ENCODE measurements at regions not wholly inside any gene's neighbourhood (a gene's known extent, or its start where the extent isn't known, plus 50 kb on each side); places are given as distances from the start of the nearest gene placed in this dataset.

DNA sequence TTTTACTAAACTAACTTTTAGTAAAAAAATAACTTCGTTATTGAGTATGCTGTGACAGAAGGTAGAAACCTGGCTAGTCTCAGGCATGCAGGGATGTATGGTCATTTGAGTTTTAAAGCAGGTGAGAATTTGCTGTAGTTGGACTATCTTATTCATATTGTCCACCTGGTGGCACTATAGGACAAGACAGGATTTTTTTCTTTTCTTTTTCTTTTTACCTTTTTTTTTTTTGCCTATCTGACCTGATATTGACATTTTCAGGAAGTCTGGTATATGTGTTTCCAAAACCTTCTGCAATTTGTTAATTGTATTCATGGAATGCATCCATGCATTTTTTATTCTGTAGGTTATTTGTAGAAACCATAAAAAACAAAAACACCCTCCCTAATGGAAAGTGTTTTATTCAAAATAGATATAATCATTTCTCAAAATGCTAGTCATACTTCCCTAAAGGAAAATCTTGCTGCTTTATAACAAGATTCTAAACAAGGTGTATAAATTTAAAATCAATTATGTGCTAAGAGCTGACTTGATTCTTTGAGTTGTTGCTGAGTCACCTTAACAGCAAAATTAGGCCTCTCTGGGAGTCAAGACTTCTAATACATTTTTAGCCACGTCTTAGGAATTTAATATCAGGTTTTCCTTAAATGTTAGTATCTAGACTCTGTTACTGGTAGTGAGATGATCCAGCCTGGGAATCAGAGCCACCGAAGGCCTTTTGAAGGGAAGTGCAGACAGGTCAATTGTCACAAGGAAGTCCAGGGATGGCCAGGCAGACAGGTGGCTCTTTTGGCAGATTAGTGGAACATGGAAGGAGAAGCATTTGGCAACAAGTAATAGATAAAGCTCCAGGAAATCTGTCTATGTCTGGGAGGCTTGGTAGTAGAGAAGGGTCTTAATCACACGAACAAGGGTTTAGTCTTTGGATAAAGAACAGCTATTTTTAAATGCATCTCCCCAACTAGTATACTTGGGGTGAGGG, 201.3 kb upstream of the GNPDA2 start:
- DNase-seq = no peak

DNA sequence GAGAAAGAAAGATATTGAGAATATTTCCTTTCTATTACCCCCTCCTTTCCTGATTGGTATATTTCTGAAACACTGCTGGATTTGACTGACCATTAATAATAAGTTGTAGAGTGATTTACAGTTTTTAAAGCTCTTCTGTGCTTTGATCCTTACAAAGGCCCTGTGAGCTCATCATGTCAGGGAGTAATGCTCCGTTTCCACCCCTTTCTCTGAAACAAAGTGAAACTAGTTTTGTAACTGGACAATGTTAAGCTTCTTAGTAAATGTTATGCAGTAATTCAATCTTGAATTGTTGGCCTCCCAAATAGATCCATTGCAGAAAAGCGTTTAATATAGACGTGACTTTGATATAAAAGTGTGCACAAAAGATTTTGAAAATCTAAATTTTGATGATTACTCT, 190.1 kb upstream of the GNPDA2 start:
- no peak for DNase-seq

DNA sequence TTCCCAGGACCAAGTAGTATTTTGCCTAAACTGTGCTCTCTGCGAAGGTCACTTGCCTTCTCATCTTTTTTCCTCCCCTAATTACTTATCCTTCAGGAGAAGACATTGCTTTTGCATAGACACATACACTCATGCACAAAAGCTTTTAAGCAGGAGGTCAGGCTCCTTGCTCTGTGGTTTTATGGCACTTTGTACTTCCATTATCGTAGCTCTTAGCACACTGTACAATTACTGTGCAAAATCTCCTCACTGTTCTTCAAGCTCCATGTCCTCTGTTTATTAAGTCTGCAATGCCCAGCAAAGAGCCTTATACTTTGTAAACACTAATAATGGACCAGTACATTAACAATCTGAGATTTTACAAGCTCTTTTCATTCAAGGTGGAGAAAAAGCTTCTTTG, 188.4 kb upstream of the GNPDA2 start:
- no peak for DNase-seq

DNA sequence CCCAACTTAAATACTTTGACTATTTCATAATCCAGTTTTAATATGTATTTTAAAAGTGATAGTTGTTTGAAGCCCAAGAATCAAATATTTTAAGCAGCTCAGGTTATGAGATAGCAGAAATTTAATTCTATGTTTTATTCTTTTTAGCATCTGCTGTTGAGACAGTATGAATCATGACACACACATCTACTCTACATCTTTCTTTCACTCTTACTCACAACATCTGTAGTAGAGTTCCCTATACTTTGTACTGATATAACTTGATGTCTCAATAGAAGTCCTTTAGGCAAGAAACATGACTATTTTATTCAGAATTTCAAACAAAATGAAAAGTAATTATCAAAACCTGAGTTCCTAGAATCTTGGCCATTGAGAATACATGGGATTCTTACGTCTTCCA, 187.9 kb upstream of the GNPDA2 start:
- DNase-seq = no peak

DNA sequence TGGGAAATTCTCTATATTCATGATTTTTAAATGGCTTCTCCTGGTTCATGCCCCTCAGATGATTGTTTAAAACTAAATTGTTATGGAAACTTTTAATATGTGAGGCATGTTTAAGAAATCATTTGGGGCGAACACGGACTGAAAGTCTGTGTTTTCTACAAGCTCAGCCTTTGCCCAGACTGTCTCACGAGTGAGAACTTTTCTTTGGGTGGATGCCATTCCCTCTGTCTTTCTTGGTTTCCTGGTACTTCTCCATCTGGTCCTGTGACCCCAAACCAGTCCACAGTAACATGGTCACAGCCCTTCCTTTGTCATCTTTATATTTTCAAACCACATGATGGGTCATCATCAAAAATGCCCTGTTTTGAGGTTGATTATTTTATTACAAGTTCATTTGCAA, 186.6 kb upstream of the GNPDA2 start:
- no peak for DNase-seq

DNA sequence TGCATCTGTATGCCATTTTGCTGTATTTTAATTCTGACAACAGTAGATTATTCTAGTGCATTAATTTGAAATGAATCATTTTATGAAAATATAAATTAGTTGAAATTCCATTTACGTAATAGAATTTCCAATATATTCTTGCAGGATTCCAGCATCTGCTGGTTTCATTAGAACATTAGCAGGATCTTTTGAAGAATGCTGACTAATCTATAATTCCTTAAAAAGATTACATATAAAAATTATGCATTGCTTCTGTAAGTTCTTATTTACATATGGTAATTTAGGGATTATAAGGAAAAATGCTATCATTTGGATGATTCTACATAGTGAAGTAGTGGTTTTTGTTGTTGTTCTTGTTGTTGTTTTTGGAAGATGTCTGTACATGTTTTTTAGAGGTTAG, 182.2 kb upstream of the GNPDA2 start:
- DNase-seq = no peak

DNA sequence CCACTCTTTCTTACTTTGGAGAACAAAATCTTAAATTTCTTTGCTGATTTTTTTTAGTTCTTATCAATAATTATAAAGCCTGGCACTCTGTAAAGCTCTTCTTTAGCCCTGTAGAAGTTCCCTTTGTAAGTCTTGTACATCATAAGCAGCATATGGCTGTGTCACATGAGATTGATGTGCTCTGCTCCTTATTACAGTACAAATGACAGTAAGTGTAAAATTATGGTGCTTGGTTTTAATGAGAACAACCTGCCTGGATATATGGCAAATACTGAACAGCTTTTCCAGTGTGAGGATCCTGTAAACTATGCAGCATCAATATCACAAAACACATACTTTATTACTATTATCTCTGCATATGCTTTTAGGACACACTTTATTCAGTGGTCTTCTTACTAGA, 145.9 kb upstream of the GNPDA2 start:
- DNase-seq = no peak

DNA sequence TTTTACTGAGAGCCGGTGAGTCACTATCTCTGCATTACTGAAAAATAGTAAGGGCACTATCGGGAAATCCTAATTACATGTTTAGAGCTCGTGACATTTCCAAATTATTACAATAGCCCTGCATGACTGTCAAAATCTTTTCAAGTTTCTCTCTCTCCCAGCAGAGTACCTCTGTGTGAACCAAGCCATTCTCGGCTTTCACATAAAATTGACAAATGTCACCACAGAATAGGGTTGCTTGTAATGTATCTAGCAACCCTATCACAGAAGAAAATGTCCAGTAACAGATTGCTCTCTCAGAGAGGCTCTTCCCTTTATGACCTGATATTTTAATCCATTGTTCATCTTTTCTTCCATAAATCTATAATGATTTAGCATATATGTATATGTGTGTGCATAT, 144.8 kb upstream of the GNPDA2 start:
- DNase-seq = no peak

DNA sequence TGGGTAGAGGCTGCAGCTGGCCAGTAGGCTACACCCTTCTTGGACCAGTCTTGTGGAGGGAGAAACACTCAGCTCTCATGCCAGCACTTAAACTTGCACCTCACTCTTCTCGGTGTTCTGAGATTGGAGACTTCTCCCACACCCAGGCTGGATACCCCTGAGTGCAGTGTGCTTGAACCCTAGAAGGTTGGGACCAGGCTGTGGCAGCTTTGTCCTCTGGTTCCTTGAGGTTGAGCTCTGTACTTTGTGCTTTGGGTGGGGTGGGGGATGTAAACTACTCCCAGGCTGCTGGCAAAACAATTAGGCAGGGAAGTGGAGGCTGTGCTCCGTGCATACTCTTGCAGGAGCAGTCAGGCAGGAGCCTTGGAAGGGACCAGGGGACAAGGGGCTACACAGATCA, 143.6 kb upstream of the GNPDA2 start:
- DNase-seq = no peak

DNA sequence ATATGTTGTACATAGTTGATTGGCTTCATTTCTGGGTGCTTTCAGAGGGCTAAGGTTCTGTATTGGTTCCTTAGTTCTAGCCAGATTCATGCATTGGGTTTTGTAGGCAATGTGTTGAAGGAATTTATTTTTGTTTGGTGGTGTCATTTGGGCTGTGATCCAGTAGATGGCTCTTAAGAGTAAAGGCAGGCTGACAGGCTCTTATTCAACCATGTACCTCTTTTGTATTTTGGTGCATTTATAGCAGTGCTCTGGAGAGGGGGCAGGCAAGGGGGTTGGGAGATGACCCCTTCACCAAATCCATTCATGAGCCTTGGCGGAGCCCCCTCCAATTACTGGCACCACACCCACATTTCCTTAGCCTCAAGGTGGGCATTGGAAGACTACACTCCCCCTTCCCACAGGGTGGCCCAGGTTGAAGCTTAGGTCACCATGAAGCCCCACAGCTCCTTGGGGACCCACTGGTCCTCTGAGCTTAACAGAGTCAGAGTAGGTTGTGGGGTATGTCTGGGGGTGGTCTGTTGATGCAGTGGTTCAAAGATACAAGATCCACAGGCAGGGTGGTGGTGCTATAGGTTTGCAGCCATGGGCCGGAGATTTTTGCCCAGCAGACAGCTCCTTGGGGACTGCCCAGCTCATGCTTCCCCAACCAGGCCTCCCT, 143.0 kb upstream of the GNPDA2 start:
- no peak for DNase-seq

DNA sequence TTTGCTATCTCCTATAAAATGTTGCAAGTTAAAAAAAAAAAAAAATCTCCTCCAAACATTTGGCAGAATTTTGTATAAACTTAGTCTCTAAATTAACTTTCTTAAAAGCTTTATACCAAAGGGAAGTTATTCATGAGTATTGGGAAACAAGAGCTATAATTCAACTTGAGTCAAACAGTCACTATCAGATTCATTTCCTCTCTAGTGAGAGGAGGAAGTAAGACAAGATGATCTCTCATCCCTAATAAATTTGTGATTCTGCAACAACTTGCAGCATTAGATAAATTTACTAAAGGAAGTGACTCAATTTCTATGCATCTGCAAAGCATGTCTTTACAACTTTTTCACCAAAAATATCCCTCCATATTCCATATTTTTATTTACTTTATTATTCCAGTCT, 135.4 kb upstream of the GNPDA2 start:
- DNase-seq = no peak

DNA sequence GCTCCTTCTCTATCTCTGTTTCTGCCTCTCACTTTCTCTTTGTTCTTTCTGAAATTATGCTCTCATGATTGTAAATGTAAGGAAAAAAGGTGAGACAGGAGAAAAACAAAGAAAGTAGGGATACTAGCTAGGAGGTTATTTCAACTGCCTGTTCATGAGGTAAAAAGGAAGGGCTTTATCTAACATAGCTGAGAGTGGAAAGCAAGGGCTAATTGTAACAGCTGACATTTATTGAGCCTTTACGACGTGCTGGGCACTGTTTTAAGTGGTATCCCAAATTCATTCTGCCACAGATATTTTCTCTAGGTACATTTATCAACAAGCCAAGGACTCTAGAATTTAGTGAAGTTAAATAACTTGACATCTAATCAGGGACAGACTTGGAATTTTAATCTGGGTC, 133.1 kb upstream of the GNPDA2 start:
- DNase-seq = no peak

DNA sequence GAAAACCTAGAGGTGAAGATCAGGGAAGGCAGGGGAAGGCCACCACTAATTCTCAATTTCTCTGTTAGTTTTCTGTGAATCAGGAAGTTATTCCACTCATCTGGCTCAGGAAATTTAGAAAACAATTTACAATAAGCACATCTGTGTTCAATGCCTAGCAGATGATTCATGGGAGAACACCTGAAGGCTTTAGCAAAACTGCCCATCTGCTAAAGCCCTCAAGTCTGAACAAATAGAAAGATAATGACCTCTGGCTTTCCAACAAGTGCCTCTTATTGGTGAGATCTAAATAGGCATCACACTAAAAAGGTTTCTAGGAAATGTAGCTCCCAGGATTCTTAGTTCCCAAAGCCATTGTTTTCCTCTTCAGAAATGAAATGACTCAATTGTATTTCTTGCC, 122.1 kb upstream of the GNPDA2 start:
- no peak for DNase-seq

DNA sequence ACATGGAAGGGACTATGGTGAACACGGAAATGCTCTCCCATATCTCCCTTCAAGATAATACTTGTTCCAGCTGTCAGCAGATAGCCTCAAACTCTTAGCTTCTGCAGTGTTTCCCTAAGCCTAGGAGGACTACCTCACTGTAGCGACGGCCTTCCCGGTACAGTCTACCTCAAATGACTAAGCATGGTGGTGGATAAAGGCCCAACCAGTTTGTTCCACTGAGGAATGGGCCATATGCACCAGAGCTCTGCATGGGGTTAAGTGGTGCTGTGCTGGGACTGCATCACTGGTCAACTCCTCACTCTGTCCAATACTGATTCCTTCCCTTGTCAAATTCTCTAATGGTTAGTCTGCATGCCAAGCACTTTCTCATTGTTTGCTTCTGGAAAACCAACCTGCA, 119.6 kb upstream of the GNPDA2 start:
- no peak for DNase-seq

DNA sequence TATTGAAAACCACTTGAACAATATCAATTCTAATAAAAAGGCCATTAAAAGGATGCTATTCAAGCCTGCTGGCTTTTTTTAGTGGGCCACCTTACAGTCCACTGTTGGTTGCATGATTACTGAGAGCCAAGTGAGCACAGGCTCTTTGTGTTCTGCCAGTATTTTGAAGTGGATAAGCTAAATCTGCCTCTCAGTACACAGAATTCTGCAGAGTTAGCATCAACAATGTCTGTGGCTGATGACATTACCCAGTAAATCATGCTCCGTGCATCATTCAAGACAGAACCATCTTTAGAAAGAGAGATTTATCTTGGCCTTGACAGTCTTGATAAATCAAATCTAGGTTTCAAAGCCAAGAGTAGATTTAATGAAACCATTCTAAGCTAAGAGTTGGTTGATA, 119.0 kb upstream of the GNPDA2 start:
- DNase-seq = no peak

DNA sequence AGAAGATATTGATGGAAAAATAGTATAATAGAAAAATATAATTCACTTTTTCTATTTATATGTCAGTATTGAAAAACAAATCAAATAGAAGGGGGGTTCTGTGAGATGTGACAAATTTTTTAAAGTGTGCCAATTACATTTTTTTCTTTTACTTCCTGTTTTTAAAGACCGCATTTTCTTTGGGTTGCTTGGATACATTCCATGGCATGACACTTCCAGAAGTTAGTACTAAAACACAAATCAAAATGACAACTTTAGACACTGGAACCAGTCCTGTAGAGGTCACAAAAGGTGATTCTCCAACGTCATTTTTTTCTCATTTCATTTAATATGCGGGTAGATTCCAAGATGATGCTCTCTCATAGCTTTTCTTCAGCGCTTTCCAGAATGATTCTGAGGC, 116.2 kb upstream of the GNPDA2 start:
- DNase-seq = no peak

DNA sequence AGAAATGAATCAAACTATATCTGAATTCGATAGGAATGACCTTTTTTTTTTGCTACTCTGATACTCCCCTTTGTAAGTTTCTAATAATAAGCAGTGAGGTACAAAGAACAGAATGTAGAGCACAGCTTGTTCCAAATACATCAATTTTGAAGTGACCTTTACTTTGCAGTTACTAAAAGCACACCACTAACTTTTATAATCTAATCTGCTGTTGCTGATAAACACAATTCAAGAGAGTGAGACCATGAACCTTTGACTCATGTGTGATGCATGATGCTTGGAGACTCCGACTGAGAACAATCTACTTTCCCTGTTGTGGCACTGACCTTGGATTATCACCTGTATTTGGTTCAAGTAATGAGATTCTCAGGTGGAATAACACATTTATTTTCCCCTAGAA, 91.6 kb upstream of the GNPDA2 start:
- no peak for DNase-seq

DNA sequence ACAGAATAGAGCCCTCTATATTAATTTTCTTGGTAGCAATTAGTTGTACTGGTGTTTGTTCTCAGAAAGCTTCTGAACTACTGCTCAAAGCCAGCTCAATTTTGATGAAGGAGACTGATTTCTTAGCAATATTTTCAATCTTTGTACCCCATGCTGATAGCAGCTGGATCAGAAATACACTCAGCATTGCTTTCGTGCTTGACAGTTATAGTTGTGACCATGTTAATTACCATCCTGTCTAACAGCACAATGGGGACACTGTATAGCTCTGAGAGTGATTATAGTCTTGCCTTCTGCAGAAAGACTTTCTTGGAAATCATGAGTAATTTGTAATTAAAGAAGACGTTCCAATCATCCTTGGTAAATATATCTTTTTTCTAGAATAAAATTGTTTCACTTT, 79.7 kb upstream of the GNPDA2 start:
- DNase-seq = no peak

DNA sequence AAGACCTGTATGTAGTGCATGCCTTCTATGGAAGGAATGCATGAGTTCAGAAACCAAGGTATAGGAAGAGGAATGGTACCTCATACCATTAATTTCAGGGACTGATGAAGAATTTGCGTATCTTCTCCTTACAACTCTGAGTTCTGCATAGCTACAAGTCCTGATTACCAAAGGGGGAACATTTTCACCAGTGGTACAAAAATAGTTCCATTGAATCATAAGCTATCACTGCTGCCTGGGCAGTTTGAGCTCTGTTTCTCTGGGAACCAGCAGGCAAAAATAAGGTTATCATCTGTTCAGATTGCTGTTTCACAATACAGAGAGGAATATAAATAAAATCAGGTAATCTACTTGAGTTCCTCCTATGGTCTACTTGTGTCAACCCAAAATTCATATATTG, 77.9 kb upstream of the GNPDA2 start:
- no peak for DNase-seq

DNA sequence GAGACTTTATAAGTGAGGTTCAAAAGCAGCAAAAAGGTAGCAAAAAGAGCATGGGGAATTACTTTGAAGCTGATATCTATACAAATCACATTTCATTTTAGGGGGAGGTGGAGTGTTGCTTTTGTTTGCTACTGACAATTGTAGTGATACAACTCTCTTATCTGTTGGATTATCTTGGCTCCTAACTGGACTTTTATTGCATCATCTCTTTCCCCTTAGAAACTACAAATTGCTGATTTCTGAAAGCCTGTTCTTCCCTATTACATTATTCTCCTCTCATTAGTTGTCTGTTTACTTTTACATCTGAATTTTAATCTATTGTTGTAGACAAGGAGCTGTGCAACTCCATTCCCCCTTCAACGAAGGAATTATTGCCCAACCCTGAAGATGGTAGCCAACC, 75.0 kb upstream of the GNPDA2 start:
- no peak for DNase-seq

DNA sequence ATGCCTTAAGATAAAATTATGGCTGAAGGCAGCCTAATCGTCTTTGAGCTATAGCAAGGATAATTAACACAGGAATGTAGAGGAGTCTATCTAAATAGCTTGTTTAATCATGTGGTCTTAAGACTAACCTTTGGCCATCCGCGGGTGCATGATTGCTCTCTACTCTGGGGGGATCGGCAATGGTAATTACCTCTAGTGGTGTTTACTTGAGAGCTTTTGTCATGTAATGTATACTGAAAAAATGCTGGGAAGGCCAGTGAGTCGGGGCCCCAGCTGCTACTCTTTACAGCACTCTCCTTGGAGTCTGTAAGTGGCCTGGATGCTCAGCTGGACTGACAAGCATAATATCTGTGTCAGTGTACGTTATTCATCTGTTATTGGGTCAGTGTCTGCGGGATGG, 65.5 kb upstream of the GNPDA2 start:
- no peak for DNase-seq

DNA sequence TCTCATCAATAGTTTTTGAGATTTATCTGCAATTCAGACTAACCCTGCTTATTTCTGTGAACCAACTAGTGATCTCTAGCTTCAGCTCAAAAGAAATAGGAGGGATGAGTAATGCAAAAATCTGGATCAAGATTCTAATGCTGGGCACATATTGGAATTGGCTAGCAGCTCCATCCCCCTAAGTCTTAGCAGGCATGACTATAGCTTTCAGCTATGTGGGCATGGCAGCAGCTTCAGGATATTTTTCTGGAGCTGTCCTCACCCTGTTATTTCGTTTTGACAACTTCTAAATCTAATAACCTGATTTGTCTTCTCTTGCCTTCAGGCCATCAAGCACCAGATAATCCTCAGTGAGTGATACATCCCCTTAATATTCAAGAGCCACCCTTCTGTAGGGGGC, 50.8 kb upstream of the GNPDA2 start:
- no peak for DNase-seq

All from CD4-positive, alpha-beta T cell treated with Interleukin-6 for 4 hours (primary cell).